ENCODE measurements at regions not wholly inside any gene's neighbourhood (a gene's known extent, or its start where the extent isn't known, plus 50 kb on each side); places are given as distances from the start of the nearest gene placed in this dataset.
"Not testable (repeated sequence)": the region's sequence is repeated elsewhere in the genome, so short reads cannot be mapped to it uniquely, and the experiment has no call there.

- in situ Hi-C loops (cut with MboI; ENCODE audit: low pct_unique_long_range_greater_than_20kb, low sequenced_read_pairs, unreplicated experiment) = loop anchor here (25.0 kb wide), 1 partner anchor 206 kb away; no protein-coding TSS in a partner anchor
- DNase-seq (ENCODE audit: low spot score) = no peak
These were observed 72.0 kb upstream of the DCLK2 start for GRCh38 chr4:150006197-150006596.

GRCh38 chr4:150007512-150007911 is 70.7 kb upstream of the DCLK2 start:
- TF ChIP-seq CTCF (IDR thresholded peaks at IDR 0.05; ENCODE audit: extremely low read depth, insufficient read depth, missing control alignments) = no peak
- no peak for DNase-seq (ENCODE audit: low spot score)
- in situ Hi-C loops (cut with MboI; ENCODE audit: low pct_unique_long_range_greater_than_20kb, low sequenced_read_pairs, unreplicated experiment) = loop anchor here (25.0 kb wide), 1 partner anchor 205 kb away; no protein-coding TSS in a partner anchor

More at GRCh38 chr4:150006197-150006596, 72.0 kb upstream of the DCLK2 start:
- no peak for TF ChIP-seq CTCF (IDR thresholded peaks at IDR 0.05; ENCODE audit: extremely low read depth, insufficient read depth, missing control alignments)

GRCh38 chr4:150008546-150008945 is 69.7 kb upstream of the DCLK2 start:
- in situ Hi-C loops (cut with MboI; ENCODE audit: low pct_unique_long_range_greater_than_20kb, low sequenced_read_pairs, unreplicated experiment) = loop anchor here (25.0 kb wide), 1 partner anchor 204 kb away; no protein-coding TSS in a partner anchor
- DNase-seq (ENCODE audit: low spot score) = no peak
- no peak for TF ChIP-seq CTCF (IDR thresholded peaks at IDR 0.05; ENCODE audit: extremely low read depth, insufficient read depth, missing control alignments)

- TF ChIP-seq CTCF (IDR thresholded peaks at IDR 0.05; ENCODE audit: extremely low read depth, insufficient read depth, missing control alignments) = no peak
- DNase-seq (ENCODE audit: low spot score) = no peak
- in situ Hi-C loops (cut with MboI; ENCODE audit: low pct_unique_long_range_greater_than_20kb, low sequenced_read_pairs, unreplicated experiment) = loop anchor here (25.0 kb wide), 1 partner anchor 203 kb away; no protein-coding TSS in a partner anchor
These were observed 68.7 kb upstream of the DCLK2 start for GRCh38 chr4:150009533-150009932.

- in situ Hi-C loops (cut with MboI; ENCODE audit: low pct_unique_long_range_greater_than_20kb, low sequenced_read_pairs, unreplicated experiment) = loop anchor here (25.0 kb wide), 1 partner anchor 202 kb away; no protein-coding TSS in a partner anchor
- TF ChIP-seq CTCF (IDR thresholded peaks at IDR 0.05; ENCODE audit: extremely low read depth, insufficient read depth, missing control alignments) = peak; percentile 50
- DNase-seq (ENCODE audit: low spot score) = peak; percentile 13
These were observed 67.6 kb upstream of the DCLK2 start for GRCh38 chr4:150010525-150011126.

GRCh38 chr4:150012851-150013360 is 65.3 kb upstream of the DCLK2 start:
- no peak for DNase-seq (ENCODE audit: low spot score)
- in situ Hi-C loops (cut with MboI; ENCODE audit: low pct_unique_long_range_greater_than_20kb, low sequenced_read_pairs, unreplicated experiment) = loop anchor here (25.0 kb wide), 1 partner anchor 199 kb away; no protein-coding TSS in a partner anchor
- no peak for TF ChIP-seq CTCF (IDR thresholded peaks at IDR 0.05; ENCODE audit: extremely low read depth, insufficient read depth, missing control alignments)

GRCh38 chr4:150015910-150016309 is 62.3 kb upstream of the DCLK2 start:
- not testable (repeated sequence) for DNase-seq (ENCODE audit: low spot score)
- in situ Hi-C loops (cut with MboI; ENCODE audit: low pct_unique_long_range_greater_than_20kb, low sequenced_read_pairs, unreplicated experiment) = loop anchor here (25.0 kb wide), 1 partner anchor 196 kb away; no protein-coding TSS in a partner anchor

- in situ Hi-C loops (cut with MboI; ENCODE audit: low pct_unique_long_range_greater_than_20kb, low sequenced_read_pairs, unreplicated experiment) = loop anchor here (25.0 kb wide), 1 partner anchor 196 kb away; no protein-coding TSS in a partner anchor
- not testable (repeated sequence) for DNase-seq (ENCODE audit: low spot score)
These were observed 61.6 kb upstream of the DCLK2 start for GRCh38 chr4:150016621-150017020.

Data from GM13977 (cell line).